ENCODE measurements at regions not wholly inside any gene's neighbourhood (a gene's known extent, or its start where the extent isn't known, plus 50 kb on each side); places are given as distances from the start of the nearest gene placed in this dataset.

DNA sequence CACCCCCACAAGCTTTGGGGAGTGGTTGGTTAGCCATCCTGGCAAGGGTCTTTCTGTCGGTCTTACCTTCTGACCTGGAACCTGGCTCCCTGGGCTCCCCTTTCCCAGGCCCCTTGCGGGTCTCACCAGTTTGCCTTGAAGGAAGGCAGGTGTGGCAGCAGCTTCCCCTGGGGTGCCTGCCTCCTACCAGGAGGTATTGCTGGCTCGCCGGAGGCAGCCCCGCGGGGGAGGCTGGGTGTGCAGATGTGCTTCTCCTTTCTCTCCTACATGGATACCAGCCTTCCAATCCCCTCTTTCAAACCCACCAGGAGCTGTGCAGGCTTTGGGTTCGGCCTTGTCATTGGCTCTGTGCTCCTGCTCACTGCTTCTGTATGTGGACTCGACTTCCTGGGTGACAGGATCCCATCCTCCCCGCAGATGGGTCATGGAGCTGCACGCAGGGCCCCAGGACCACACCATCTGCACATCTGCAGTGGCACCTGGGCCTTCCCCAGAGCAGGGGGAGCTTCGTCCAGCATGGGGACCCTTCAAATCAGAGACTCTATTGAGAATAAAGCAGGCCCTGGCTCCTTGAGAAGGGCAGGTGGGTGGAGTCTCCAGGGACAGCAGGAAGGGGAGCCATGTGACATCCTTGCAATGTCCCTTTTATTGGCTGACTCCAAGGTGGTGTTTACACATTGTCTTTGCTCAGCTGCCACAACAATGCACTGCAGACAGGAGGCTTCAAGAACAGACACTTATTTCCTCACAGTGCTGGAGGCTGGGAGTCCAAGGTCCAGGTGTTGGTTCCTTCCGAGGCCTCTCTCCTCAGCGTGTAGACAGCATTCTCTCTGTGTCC is 592.0 kb downstream of the BRD1 start:
- H3K27ac ChIP-seq (ENCODE audit: low read depth, low read length) = no peak overlapping the region
- 61 to 70% (median 65%) methylated on average over 13 of the region's 13 CpGs for WGBS, 3 donors

- WGBS, 3 donors = 83 to 97% (median 86%) methylated on average over 3 of the region's 3 CpGs
- H3K27ac ChIP-seq (ENCODE audit: low read depth, low read length) = no peak overlapping the region
These were observed 593.2 kb downstream of the BRD1 start for GRCh38 chr22:49234459-49234858.

- no peak overlapping the region for H3K27ac ChIP-seq (ENCODE audit: low read depth, low read length)
- 50 to 73% (median 69%) methylated on average over 16 of the region's 16 CpGs for WGBS, 3 donors
These were observed 594.1 kb downstream of the BRD1 start for GRCh38 chr22:49233507-49234100.

DNA sequence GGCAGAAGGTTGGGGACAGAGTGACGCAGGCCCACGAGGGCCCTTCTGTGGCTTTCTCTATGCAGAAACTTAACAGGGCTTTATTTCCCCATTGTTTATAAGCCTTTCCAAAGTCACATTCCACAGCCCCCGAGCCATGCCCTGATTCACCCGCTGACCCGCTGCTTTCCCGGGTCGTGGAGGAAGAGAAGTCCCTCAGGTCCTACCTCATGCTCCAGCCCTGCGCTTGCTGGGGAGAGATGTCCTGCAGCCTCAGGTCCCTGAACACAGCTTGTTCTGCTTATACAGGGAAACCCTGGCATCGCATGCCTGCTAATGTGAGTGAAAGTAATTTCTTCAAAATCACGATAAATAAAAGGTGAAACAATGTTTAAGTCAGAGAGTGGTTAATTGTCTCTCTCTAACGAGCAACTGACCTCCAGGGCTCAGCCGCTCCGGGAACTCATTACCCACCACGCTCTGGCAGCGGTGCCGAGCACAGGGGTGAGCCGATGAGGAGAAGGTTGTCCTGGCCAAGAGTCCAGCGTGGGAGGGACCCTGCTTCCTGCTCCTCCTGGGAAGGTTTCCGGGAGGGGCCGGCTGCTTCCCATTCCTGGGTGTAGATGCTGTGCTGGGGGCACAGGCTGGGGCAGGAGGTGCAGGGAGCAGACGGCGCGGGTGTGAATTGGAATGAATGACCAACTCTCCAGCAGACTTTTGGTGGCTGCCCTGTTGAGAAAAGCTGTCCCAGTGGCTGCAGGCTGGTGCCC is 595.2 kb downstream of the BRD1 start:
- H3K27ac ChIP-seq (ENCODE audit: low read depth, low read length) = no peak overlapping the region
- 46 to 64% (median 62%) methylated on average over 23 of the region's 23 CpGs for WGBS, 3 donors

DNA sequence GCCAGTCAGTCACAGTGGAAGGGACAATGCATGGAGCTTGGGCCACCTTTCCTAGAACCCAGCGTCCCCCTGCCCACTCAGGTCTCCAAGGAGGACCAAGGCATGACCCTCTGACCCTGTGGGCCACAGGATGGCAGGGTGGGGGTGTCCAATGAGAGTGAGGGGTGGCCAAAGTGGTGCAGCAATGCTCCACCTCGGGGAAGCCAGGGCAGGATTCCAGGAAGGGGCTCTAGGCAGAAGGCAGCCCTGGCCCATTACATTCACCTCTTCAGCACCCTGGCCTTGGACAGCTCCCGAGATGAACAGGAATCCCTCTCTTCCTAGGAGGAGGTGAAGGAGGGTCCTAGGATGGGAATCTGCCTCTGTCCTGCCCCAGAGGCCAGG is 597.5 kb downstream of the BRD1 start:
- 31 to 45% (median 36%) methylated on average over 3 of the region's 3 CpGs for WGBS, 3 donors
- H3K27ac ChIP-seq (ENCODE audit: low read depth, low read length) = no peak overlapping the region

DNA sequence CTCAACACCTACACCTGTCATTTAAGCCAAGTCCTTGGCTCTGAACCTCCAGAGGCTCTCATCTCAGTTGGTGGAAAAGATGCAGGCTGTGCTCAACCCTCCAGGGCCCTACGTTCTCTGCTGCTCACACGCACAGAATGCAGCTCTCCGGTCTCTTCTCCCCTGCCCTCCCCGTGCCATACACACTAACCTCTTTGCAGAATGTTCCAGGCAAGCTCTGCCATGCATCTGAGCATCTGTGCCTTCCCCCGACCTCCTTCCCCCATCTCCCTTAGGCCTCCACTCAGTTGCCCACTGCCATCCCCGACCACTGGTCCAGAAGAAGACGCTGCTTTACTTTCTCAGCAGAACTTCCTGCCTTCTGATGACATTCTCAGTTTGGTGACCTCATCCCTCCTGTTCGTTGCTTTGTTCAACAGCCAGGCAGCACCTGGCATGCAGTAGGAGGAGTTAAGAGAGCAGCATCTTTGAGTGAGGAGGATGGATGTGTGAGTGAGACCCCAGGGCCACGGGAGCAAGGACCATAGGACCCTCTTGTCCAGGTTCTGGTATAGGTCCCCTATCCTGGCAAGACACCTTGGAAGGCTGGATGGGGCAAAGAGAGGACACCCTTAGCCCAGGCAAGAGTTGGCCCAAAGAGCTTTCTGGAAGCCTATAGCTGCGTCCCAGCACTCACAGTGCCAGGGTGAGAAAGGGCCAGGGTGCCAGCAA is 598.0 kb downstream of the BRD1 start:
- 60 to 66% (median 61%) methylated on average over 10 of the region's 10 CpGs for WGBS, 3 donors
- no peak overlapping the region for H3K27ac ChIP-seq (ENCODE audit: low read depth, low read length)

- no peak overlapping the region for H3K27ac ChIP-seq (ENCODE audit: low read depth, low read length)
- 66 to 84% (median 76%) methylated on average over 6 of the region's 6 CpGs for WGBS, 3 donors
These were observed 599.1 kb downstream of the BRD1 start for GRCh38 chr22:49228431-49229037.

- no peak overlapping the region for H3K27ac ChIP-seq (ENCODE audit: low read depth, low read length)
These were observed 600.0 kb downstream of the BRD1 start for GRCh38 chr22:49227670-49228069.

GRCh38 chr22:49226096-49226495 is 601.6 kb downstream of the BRD1 start:
- H3K27ac ChIP-seq (ENCODE audit: low read depth, low read length) = no peak overlapping the region
- 71 to 76% (median 71%) methylated on average over 6 of the region's 6 CpGs for WGBS, 3 donors

More at GRCh38 chr22:49227670-49228069, 600.0 kb downstream of the BRD1 start:
- WGBS, 3 donors = 68 to 80% (median 76%) methylated on average over 6 of the region's 6 CpGs

DNA sequence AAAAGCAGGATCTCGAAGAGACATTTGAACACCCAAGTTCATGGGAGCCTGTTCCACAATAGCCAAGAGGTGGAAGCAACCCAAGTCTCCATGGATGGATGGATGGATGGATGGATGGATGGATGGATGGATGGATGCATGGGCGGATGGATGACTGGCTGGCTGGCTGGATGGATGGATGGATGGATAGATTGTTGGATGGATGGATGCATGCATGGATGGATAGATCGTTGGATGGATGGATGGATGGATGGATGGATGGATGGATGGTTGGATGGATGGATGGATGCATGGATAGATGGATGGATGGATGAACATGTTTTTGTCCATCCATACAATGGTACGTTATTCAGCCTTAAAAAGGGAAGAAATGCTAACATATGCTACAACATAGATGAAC is 603.4 kb downstream of the BRD1 start:
- 72 to 87% (median 80%) methylated on average over 4 of the region's 4 CpGs for WGBS, 3 donors
- no peak overlapping the region for H3K27ac ChIP-seq (ENCODE audit: low read depth, low read length)

- 84 to 92% (median 85%) methylated on average over 12 of the region's 12 CpGs for WGBS, 3 donors
- no peak overlapping the region for H3K27ac ChIP-seq (ENCODE audit: low read depth, low read length)
These were observed 609.5 kb downstream of the BRD1 start for GRCh38 chr22:49218142-49218541.

DNA sequence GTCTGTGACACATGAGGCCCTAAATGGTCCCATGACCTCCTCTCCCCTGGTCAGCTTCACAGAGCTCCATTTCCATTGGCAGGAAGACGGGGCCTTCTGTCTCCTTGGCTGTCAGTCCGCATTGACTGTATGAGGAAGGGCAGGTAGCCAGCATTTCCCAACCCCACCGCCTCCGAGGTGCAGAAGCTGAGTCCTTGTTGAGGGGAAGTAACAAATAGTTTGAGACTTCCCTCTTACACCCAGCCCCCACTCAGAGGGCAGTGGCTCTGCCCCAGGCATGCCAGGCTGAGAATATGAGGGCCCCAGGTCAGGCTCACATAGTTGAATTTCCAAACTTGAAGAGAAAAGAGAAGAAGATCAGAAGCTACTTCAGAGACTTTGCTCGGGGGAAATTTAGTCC is 611.1 kb downstream of the BRD1 start:
- 62 to 75% (median 73%) methylated on average over 4 to 5 of the region's 5 CpGs for WGBS, 3 donors
- H3K27ac ChIP-seq (ENCODE audit: low read depth, low read length) = no peak overlapping the region

GRCh38 chr22:49215840-49216239 is 611.8 kb downstream of the BRD1 start:
- H3K27ac ChIP-seq (ENCODE audit: low read depth, low read length) = no peak overlapping the region
- WGBS, 3 donors = 76 to 85% (median 85%) methylated on average over 9 of the region's 9 CpGs

GRCh38 chr22:49214976-49215375 is 612.7 kb downstream of the BRD1 start:
- H3K27ac ChIP-seq (ENCODE audit: low read depth, low read length) = no peak overlapping the region
- 87 to 94% (median 91%) methylated on average over 16 of the region's 16 CpGs for WGBS, 3 donors

DNA sequence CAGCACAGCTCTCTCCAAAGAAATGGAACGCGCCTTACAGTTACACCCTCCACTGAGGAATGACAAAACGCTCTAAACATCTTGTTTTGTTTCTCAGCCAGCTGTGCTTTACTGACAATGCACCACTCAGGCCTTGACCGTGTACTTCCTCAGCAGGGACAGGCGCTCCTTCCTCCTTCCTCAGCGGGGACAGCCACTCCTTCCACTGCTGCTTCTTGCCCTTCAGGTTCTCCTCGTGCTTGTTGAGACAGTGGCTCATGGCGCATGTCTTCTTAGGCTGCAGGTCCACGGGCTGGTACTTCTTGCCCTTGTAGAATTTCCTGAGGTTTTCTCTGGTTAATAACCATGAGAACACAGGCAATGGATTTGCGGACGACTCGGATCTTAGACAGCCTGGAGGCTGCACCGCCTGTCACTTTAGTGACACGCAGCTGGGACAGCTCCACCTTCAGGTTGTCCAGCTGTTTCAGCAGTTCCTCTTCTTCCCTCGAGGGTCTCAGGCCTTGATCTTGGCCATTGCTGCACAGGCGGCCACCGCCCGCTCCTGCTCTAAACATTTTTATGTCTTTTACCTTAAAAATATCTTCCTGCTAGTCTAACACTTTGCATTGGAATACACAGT is 613.8 kb downstream of the BRD1 start:
- WGBS, 3 donors = 57 to 70% (median 66%) methylated on average over 18 of the region's 18 CpGs
- H3K27ac ChIP-seq (ENCODE audit: low read depth, low read length) = no peak overlapping the region

- 83 to 86% (median 86%) methylated on average over 11 of the region's 11 CpGs for WGBS, 3 donors
- H3K27ac ChIP-seq (ENCODE audit: low read depth, low read length) = no peak overlapping the region
These were observed 615.2 kb downstream of the BRD1 start for GRCh38 chr22:49212466-49212865.

- no peak overlapping the region for H3K27ac ChIP-seq (ENCODE audit: low read depth, low read length)
- WGBS, 3 donors = 73 to 81% (median 78%) methylated on average over 5 of the region's 5 CpGs
These were observed 615.7 kb downstream of the BRD1 start for GRCh38 chr22:49212002-49212401.

GRCh38 chr22:49211176-49211575 is 616.5 kb downstream of the BRD1 start:
- 82 to 85% (median 82%) methylated on average over 5 of the region's 5 CpGs for WGBS, 3 donors
- no peak overlapping the region for H3K27ac ChIP-seq (ENCODE audit: low read depth, low read length)
